IMR-90 (cell line): ENCODE measurements at regions not wholly inside any gene's neighbourhood (a gene's known extent, or its start where the extent isn't known, plus 50 kb on each side); places are given as distances from the start of the nearest gene placed in this dataset.

Experiments
- ATAC-seq: fragments of 200-7000 bp; cut with Tn5 transposase; 2 replicates; pipeline ENCODE4 v1.9.1; 2020; ENCODE audit warnings: low read depth, mild to moderate bottlenecking, moderate library complexity
- BruUV-seq: library from RNA; stranded (reverse); fragments of 400-500 nt; replicated peaks from 2 replicates; lab custom pipeline; 2021; lab: Mats Ljungman, UMichigan
- CTCF ChIA-PET: fragments of 300-600 bp; formaldehyde crosslinking; extraction: SDS; loops from one replicate; lab custom pipeline; 2021; ENCODE audit warnings: antibody characterized with exemption; lab: Yijun Ruan, JAX
- POLR2A ChIA-PET: fragments of 300-600 bp; sonication (Branson Sonifier 250); formaldehyde crosslinking; loops from one replicate; lab custom pipeline; 2022; ENCODE audit warnings: antibody characterized with exemption; ENCODE audit not compliant: unreplicated experiment; lab: Charles Lee
- DNase-seq: peaks from one replicate; pipeline ENCODE4 v3.0.0; 2013
- H2AFZ ChIP-seq: replicated peaks from 2 replicates; pipeline ENCODE3; 2013; ENCODE audit warnings: low read length, mild to moderate bottlenecking; ENCODE audit not compliant: poor library complexity
- H2AK5ac ChIP-seq: 2 replicates; pipeline ENCODE4 v1.6.1; 2013; ENCODE audit warnings: low read depth, low read length, inconsistent platforms
- H2AK9ac ChIP-seq: replicated peaks from 2 replicates; pipeline ENCODE3; 2013; ENCODE audit warnings: mild to moderate bottlenecking, low read depth, low read length, moderate library complexity; ENCODE audit not compliant: poor library complexity
- H2BK120ac ChIP-seq: 2 replicates; pipeline ENCODE4 v1.6.1; 2013; ENCODE audit warnings: low read depth, low read length, inconsistent platforms
- H2BK15ac ChIP-seq: 3 replicates; pipeline ENCODE4 v1.6.1; 2013; ENCODE audit warnings: low read depth, low read length, inconsistent platforms
- H2BK20ac ChIP-seq: 2 replicates; pipeline ENCODE4 v1.6.1; 2013; ENCODE audit warnings: low read depth, mild to moderate bottlenecking, inconsistent platforms, low read length, moderate library complexity
- H2BK5ac ChIP-seq: 2 replicates; pipeline ENCODE4 v1.6.1; 2013; ENCODE audit warnings: mild to moderate bottlenecking, low read depth, low read length, inconsistent platforms; ENCODE audit not compliant: poor library complexity, severe bottlenecking
- H3K14ac ChIP-seq: replicated peaks from 2 replicates; pipeline ENCODE4 v1.6.1; 2013; ENCODE audit warnings: low read depth, low read length, inconsistent platforms
- H3K18ac ChIP-seq: 2 replicates; pipeline ENCODE4 v1.6.1; 2013; ENCODE audit warnings: low read depth, low read length, control low read depth
- H3K23ac ChIP-seq: 2 replicates; pipeline ENCODE4 v1.6.1; 2013; ENCODE audit warnings: low read depth, low read length, inconsistent platforms
- H3K27ac ChIP-seq: 2 replicates; pipeline ENCODE4 v1.5.1; 2013; ENCODE audit warnings: mild to moderate bottlenecking, control low read depth, low read length; ENCODE audit not compliant: insufficient read depth
- H3K27me3 ChIP-seq: 2 replicates; pipeline ENCODE4 v1.6.1; 2013; ENCODE audit warnings: low read length; ENCODE audit not compliant: control insufficient read depth, insufficient read depth
- H3K36me3 ChIP-seq: 2 replicates; pipeline ENCODE4 v1.6.1; 2013; ENCODE audit warnings: low read length, mixed read lengths; ENCODE audit not compliant: control insufficient read depth, insufficient read depth
- H3K4ac ChIP-seq: 2 replicates; pipeline ENCODE4 v1.6.1; 2013; ENCODE audit warnings: low read depth, low read length, inconsistent platforms
- H3K4me1 ChIP-seq: 2 replicates; pipeline ENCODE4 v1.6.1; 2013; ENCODE audit warnings: low read length, mixed read lengths; ENCODE audit not compliant: control insufficient read depth, insufficient read depth
- H3K4me2 ChIP-seq: 2 replicates; pipeline ENCODE4 v1.6.1; 2013; ENCODE audit warnings: low read depth, mild to moderate bottlenecking, control low read depth, low read length, moderate library complexity
- H3K4me3 ChIP-seq: 2 replicates; pipeline ENCODE4 v1.5.1; 2013; ENCODE audit warnings: low read depth, mild to moderate bottlenecking, control low read depth, low read length, moderate library complexity; ENCODE audit not compliant: insufficient read depth
- H3K56ac ChIP-seq: 2 replicates; pipeline ENCODE4 v1.6.1; 2013; ENCODE audit warnings: low read length, inconsistent platforms; ENCODE audit not compliant: insufficient read depth; ENCODE audit errors: extremely low read depth
- H3K79me1 ChIP-seq, 2 experiments: 2 replicates each; pipeline ENCODE4 v1.6.1; 2013; ENCODE audit warnings: low read length in 2 of 2, inconsistent platforms in 1 of 2, low read depth in 1 of 2
- H3K9ac ChIP-seq: 2 replicates; pipeline ENCODE4 v1.6.1; 2013; ENCODE audit warnings: low read depth, low read length, control low read depth
- H3K9me1 ChIP-seq: 2 replicates; pipeline ENCODE4 v1.6.1; 2013; ENCODE audit warnings: low read length, inconsistent platforms; ENCODE audit not compliant: insufficient read depth
- H3K9me3 ChIP-seq: 2 replicates; pipeline ENCODE4 v1.6.1; 2013; ENCODE audit warnings: low read length; ENCODE audit not compliant: control insufficient read depth, insufficient read depth
- H4K20me1 ChIP-seq: 2 replicates; pipeline ENCODE4 v1.6.1; 2013; ENCODE audit warnings: low read length, inconsistent platforms; ENCODE audit not compliant: insufficient read depth
- H4K5ac ChIP-seq: 2 replicates; pipeline ENCODE4 v1.6.1; 2013; ENCODE audit warnings: mild to moderate bottlenecking, low read depth, low read length, control low read depth
- H4K8ac ChIP-seq, 2 experiments: 2 replicates each; pipeline ENCODE4 v1.6.1; 2013; ENCODE audit warnings: low read depth in 2 of 2, low read length in 2 of 2, control low read depth in 1 of 2, inconsistent platforms in 1 of 2
- H4K91ac ChIP-seq: 2 replicates; pipeline ENCODE4 v1.6.1; 2013; ENCODE audit warnings: low read depth, low read length, inconsistent platforms; ENCODE audit not compliant: insufficient read depth
- MAFK ChIP-seq: IDR thresholded peaks from 2 replicates; pipeline ENCODE4 v1.6.1; 2012; ENCODE audit warnings: low read depth, low read length, improper control_type of control experiment
- MAZ ChIP-seq: IDR thresholded peaks from 2 replicates; pipeline ENCODE4 v1.6.1; 2012; ENCODE audit warnings: low read depth, mild to moderate bottlenecking, low read length, improper control_type of control experiment, moderate library complexity, borderline replicate concordance
- POLR2A ChIP-seq: IDR thresholded peaks from 2 replicates; pipeline ENCODE4 v1.6.1; 2012; ENCODE audit warnings: mild to moderate bottlenecking, low read depth, low read length
- WGBS, 2 experiments: methylation state at CpG; one replicate each; pipeline versions ENCODE4 v1.1.5 to v1.1.7; 2013; ENCODE audit warnings: missing lambda C conversion rate in 2 of 2; ENCODE audit not compliant: insufficient read length in 1 of 2; ENCODE audit errors: extremely low coverage in 2 of 2; 5-methylcytosine and 5-hydroxymethylcytosine counted together
- dilution Hi-C: fragments of 300-500 bp; cut with HindIII; formaldehyde crosslinking; loops from one replicate; pipeline ENCODE4 v1.14.3; 2018; ENCODE audit warnings: low sequenced_read_pairs; ENCODE audit not compliant: unreplicated experiment
- in situ Hi-C: fragments of 300-500 bp; cut with MboI; formaldehyde crosslinking; loops from 3 replicates; pipeline ENCODE4 v1.14.3; 2019; ENCODE audit warnings: low sequenced_read_pairs, inconsistent platforms, mixed read lengths
- intact Hi-C: fragments of 100-400 bp; cut with micrococcal nuclease; formaldehyde crosslinking; loops from 2 replicates; pipeline ENCODE4 v1.10.0; 2022
- TF ChIP-seq, protein P1 (sequence below): conservative IDR thresholded peaks from 2 replicates; pipeline ENCODE4 v1.5.1; 2012; ENCODE audit warnings: mild to moderate bottlenecking, low read depth, low read length, improper control_type of control experiment

- Histone ChIP-seq H3K9ac (no peak overlapping the region), H2BK120ac (no peak overlapping the region), H2BK20ac (no peak overlapping the region), H3K14ac (no peak overlapping the region), H2BK15ac (no peak overlapping the region), H3K36me3 (no peaks in the 10 kb centered on the region), H3K79me1 (no peaks in the 10 kb centered on the region), H3K27me3 (no peaks in the 10 kb centered on the region), H3K4me2 (no peak overlapping the region; the same call in 1 of the 2 replicates), H3K23ac (no peak overlapping the region), H3K18ac (no peak overlapping the region), H3K4me1 (no peaks in the 10 kb centered on the region; the same call in 1 of the 2 replicates), H4K91ac (no peak overlapping the region), H4K20me1 (no peaks in the 10 kb centered on the region), H2AK5ac (no peak overlapping the region), H3K4ac (no peak overlapping the region), H3K56ac (no peak overlapping the region), H3K27ac (no peak overlapping the region), H2AK9ac (no peak overlapping the region), H4K5ac (no peak overlapping the region), H2AFZ (no peak overlapping the region), H3K4me3 (no peak overlapping the region), H3K9me1 (no peaks in the 10 kb centered on the region), H4K8ac (no peak overlapping the region), H2BK5ac (no peak overlapping the region), H3K9me3 (no peaks in the 10 kb centered on the region)
- 0% methylated on average over 1 of the region's 6 CpGs; no CpG with 5 or more reads in 1 of the 2 experiments for WGBS, 2 experiments
- dilution Hi-C loops (no loop called here), intact Hi-C loops (no loop called here), in situ Hi-C loops (no loop called here)
- ChIA-PET CTCF (no interaction called here), POLR2A (no interaction called here)
- BruUV-seq = no TSS peak
- no peak for ATAC-seq
- TF ChIP-seq MAZ (no peak), POLR2A (no peak), MAFK (peak; percentile 88)
- TF ChIP-seq, protein P1, sequence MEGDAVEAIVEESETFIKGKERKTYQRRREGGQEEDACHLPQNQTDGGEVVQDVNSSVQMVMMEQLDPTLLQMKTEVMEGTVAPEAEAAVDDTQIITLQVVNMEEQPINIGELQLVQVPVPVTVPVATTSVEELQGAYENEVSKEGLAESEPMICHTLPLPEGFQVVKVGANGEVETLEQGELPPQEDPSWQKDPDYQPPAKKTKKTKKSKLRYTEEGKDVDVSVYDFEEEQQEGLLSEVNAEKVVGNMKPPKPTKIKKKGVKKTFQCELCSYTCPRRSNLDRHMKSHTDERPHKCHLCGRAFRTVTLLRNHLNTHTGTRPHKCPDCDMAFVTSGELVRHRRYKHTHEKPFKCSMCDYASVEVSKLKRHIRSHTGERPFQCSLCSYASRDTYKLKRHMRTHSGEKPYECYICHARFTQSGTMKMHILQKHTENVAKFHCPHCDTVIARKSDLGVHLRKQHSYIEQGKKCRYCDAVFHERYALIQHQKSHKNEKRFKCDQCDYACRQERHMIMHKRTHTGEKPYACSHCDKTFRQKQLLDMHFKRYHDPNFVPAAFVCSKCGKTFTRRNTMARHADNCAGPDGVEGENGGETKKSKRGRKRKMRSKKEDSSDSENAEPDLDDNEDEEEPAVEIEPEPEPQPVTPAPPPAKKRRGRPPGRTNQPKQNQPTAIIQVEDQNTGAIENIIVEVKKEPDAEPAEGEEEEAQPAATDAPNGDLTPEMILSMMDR = no peak
- DNase-seq = no peak
These were observed 308.9 kb upstream of the MPDZ start for GRCh38 chr9:13588151-13589033.
